ENCODE measurements at regions not wholly inside any gene's neighbourhood (a gene's known extent, or its start where the extent isn't known, plus 50 kb on each side); places are given as distances from the start of the nearest gene placed in this dataset.

DNA sequence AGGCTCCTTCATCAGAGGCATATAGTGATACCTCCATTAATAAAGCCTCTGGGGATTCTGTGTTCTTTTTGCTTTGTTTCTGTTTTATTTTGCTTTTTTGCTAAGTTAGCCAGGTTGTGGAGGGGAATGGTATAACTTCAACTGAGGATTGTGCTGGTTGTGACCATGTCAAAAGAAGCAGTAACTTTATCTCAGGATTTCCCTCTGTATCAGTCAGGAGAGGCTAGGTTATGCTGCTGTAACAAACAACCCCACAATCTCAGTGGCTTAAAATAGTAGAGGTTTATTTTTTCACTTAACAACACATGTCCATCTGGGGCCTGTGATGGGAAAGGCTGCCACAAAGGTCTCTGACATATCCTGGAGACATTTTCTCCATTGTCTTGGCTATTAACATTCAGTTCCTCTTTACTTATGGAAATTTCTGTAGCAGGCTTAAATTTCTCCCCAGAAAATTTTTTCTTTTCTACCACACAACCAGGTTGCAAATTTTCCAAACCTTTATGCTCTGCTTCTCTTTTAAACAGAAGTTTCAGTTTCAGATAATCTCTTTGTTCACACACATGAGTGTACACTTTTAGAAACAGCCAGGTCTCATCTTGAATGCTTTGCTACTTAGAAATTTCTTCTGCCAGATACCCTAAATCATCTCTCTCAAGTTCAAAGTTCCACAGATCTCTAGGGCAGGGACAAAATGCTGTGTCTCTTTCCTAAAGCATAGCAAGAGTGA is 64.7 kb downstream of the UCHL1 start:
- H3K9me3 Mint-ChIP-seq, result peaks cover 0 to 8% (median 2%) of the 10 kb centered on the region in 7 donors
- no peak overlapping the region for H3K4me3 ChIP-seq (replicated peaks in 1 of 3; ENCODE audit: low read depth in 2 of 3, low read length in 3 of 3)
- no peak overlapping the region for H3K27ac ChIP-seq (ENCODE audit: low read depth in 1 of 2, low read length in 2 of 2)
- peaks cover 0 to 2% of the 10 kb centered on the region in 2 donors for H3K27me3 ChIP-seq (ENCODE audit: control insufficient read depth in 2 of 2, insufficient read depth in 2 of 2, low read length in 2 of 2)
- no peak for DNase-seq
- no peaks in the 10 kb centered on the region for H4K20me1 ChIP-seq (ENCODE audit: insufficient read depth, low read length)
- no peak overlapping the region for H3K27ac Mint-ChIP-seq
- H3K4me2 ChIP-seq (replicated peaks; ENCODE audit: extremely low read depth, low read length, poor library complexity, severe bottlenecking), result no peak overlapping the region
- H3K27me3 Mint-ChIP-seq (ENCODE audit: low read depth in 3 of 3), result no peaks in the 10 kb centered on the region
- H3K4me3 Mint-ChIP-seq, result no peak overlapping the region
- H3K9ac ChIP-seq (ENCODE audit: insufficient read depth, low read length, poor library complexity, severe bottlenecking), result no peak overlapping the region
- H3K4me1 ChIP-seq (ENCODE audit: control insufficient read depth in 1 of 2, insufficient read depth in 2 of 2, low read length in 2 of 2), result no peaks in the 10 kb centered on the region
- no peaks in the 10 kb centered on the region for H3K36me3 ChIP-seq (replicated peaks in 1 of 2; ENCODE audit: control insufficient read depth in 1 of 2, insufficient read depth in 2 of 2, low read length in 2 of 2)
- no peak overlapping the region for H2AFZ ChIP-seq (ENCODE audit: insufficient read depth, low read depth, low read length, poor library complexity, severe bottlenecking)
- TF ChIP-seq, protein P1, sequence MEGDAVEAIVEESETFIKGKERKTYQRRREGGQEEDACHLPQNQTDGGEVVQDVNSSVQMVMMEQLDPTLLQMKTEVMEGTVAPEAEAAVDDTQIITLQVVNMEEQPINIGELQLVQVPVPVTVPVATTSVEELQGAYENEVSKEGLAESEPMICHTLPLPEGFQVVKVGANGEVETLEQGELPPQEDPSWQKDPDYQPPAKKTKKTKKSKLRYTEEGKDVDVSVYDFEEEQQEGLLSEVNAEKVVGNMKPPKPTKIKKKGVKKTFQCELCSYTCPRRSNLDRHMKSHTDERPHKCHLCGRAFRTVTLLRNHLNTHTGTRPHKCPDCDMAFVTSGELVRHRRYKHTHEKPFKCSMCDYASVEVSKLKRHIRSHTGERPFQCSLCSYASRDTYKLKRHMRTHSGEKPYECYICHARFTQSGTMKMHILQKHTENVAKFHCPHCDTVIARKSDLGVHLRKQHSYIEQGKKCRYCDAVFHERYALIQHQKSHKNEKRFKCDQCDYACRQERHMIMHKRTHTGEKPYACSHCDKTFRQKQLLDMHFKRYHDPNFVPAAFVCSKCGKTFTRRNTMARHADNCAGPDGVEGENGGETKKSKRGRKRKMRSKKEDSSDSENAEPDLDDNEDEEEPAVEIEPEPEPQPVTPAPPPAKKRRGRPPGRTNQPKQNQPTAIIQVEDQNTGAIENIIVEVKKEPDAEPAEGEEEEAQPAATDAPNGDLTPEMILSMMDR (IDR thresholded peaks at IDR 0.05), result no peak
- no peaks in the 10 kb centered on the region for H3K36me3 Mint-ChIP-seq
- no peaks in the 10 kb centered on the region for H3K79me2 ChIP-seq (ENCODE audit: insufficient read depth, low read length)
- intact Hi-C loops (cut with micrococcal nuclease), result no loop called here
- no peaks in the 10 kb centered on the region for H3K4me1 Mint-ChIP-seq
- no peaks in the 10 kb centered on the region for H3K9me3 ChIP-seq (replicated peaks in 1 of 2; ENCODE audit: control insufficient read depth in 1 of 2, insufficient read depth in 1 of 2, low read length in 2 of 2)

DNA sequence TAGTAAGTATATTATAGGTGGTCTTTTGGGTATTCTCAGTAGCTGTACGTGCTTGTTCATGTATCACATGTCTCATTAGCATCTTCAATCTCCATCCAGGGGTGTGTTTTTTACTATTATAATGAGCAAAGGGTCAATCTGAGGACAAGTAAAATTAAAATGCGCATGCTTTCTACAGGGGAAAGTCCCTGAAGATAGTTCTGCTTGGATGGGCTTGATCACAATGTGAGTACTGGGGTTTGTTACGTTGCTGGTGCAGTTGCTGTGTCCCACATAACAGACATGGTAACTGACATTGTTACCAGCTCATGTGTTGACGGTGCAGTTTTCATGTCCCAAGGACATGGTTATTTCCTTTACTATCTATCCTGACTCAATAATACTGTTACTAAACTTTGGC is 65.9 kb downstream of the UCHL1 start:
- H3K27me3 ChIP-seq (ENCODE audit: control insufficient read depth in 2 of 2, insufficient read depth in 2 of 2, low read length in 2 of 2), result peaks cover 0 to 2% of the 10 kb centered on the region in 2 donors
- Mint-ChIP-seq H3K27ac (no peak overlapping the region), H3K36me3 (no peaks in the 10 kb centered on the region), H3K4me3 (no peak overlapping the region), H3K9me3 (peaks cover 0 to 7% (median 3%) of the 10 kb centered on the region in 7 donors), H3K4me1 (no peaks in the 10 kb centered on the region), H3K27me3 (ENCODE audit: low read depth in 3 of 3) (no peaks in the 10 kb centered on the region)
- H2AFZ ChIP-seq (ENCODE audit: insufficient read depth, low read depth, low read length, poor library complexity, severe bottlenecking), result no peak overlapping the region
- H3K9me3 ChIP-seq (replicated peaks in 1 of 2; ENCODE audit: control insufficient read depth in 1 of 2, insufficient read depth in 1 of 2, low read length in 2 of 2), result no peaks in the 10 kb centered on the region
- intact Hi-C loops (cut with micrococcal nuclease), result no loop called here
- no peaks in the 10 kb centered on the region for H3K36me3 ChIP-seq (replicated peaks in 1 of 2; ENCODE audit: control insufficient read depth in 1 of 2, insufficient read depth in 2 of 2, low read length in 2 of 2)
- H3K4me3 ChIP-seq (replicated peaks in 1 of 3; ENCODE audit: low read depth in 2 of 3, low read length in 3 of 3), result no peak overlapping the region
- H3K4me1 ChIP-seq (ENCODE audit: control insufficient read depth in 1 of 2, insufficient read depth in 2 of 2, low read length in 2 of 2), result no peaks in the 10 kb centered on the region
- no peak for DNase-seq
- TF ChIP-seq, protein P1 (IDR thresholded peaks at IDR 0.05), result no peak
- H4K20me1 ChIP-seq (ENCODE audit: insufficient read depth, low read length), result no peaks in the 10 kb centered on the region
- H3K79me2 ChIP-seq (ENCODE audit: insufficient read depth, low read length), result no peaks in the 10 kb centered on the region
- no peak overlapping the region for H3K4me2 ChIP-seq (replicated peaks; ENCODE audit: extremely low read depth, low read length, poor library complexity, severe bottlenecking)
- H3K9ac ChIP-seq (ENCODE audit: insufficient read depth, low read length, poor library complexity, severe bottlenecking), result no peak overlapping the region
- H3K27ac ChIP-seq (ENCODE audit: low read depth in 1 of 2, low read length in 2 of 2), result no peak overlapping the region
- WGBS (ENCODE audit: insufficient coverage), result no CpG with 5 or more reads among the region's 4 CpGs
